SHP77 (cell line): ENCODE measurements at regions not wholly inside any gene's neighbourhood (a gene's known extent, or its start where the extent isn't known, plus 50 kb on each side); places are given as distances from the start of the nearest gene placed in this dataset.
"Not testable (repeated sequence)": the region's sequence is repeated elsewhere in the genome, so short reads cannot be mapped to it uniquely, and the experiment has no call there.

Source experiments
- DNase-seq, 2 experiments: peaks; one replicate each; lab custom pipeline; 2025; lab: John Stamatoyannopoulos, UW

DNA sequence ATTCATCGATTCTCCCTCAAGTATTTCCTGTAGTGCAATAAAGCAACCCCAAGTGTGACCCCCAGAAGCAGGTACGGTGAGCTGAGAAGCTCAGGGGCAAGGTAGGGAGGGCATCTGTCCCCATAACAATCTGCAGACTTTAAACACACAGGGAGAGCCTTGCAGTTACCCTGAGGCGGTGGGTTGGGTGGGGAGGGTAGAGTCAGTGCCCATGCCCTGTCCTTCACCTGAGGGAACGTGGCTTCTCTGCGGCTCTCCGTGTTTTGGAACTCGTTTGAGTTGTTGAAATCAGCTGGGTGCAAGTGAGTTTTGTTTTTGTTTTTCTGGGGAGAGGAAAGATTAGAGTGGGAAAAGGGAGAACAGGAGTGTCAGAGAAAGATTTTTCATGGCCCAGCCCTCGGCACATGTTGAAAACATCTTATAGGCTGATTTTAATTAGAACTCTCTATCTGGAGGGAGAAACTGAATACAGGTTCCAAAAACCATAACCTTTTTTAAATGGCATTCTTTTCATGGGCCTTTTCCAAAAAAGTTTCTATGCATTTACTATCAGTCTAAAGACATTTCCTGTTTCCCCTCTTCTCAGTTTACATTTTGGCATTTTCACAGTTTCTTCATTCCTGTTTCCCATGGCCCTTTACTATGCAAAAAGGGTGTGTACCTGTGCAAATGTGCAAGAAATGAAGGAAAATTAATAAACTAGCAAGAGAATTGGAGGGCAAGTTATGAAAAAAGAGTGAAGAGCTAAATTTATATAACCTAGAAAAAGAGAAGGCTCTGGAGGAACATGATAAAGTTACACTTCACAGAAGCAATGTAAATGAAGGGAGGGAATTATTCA is 266.5 kb upstream of the VLDLR start:
- no peak for DNase-seq

DNA sequence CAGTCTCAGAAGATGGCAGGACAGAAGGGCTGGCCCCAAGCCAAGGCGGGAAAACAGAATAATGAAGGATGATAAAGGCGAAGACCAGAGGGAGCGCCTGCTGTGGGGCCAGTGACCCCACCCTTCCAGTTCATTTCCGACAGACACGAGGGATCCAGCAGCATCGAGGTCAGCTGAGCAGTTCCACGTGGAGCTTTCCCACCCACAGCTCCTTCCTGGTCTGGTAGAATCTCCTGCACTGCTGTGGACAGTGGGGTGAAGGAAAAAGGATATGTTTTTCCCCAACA is 265.9 kb upstream of the VLDLR start:
- no peak for DNase-seq

DNA sequence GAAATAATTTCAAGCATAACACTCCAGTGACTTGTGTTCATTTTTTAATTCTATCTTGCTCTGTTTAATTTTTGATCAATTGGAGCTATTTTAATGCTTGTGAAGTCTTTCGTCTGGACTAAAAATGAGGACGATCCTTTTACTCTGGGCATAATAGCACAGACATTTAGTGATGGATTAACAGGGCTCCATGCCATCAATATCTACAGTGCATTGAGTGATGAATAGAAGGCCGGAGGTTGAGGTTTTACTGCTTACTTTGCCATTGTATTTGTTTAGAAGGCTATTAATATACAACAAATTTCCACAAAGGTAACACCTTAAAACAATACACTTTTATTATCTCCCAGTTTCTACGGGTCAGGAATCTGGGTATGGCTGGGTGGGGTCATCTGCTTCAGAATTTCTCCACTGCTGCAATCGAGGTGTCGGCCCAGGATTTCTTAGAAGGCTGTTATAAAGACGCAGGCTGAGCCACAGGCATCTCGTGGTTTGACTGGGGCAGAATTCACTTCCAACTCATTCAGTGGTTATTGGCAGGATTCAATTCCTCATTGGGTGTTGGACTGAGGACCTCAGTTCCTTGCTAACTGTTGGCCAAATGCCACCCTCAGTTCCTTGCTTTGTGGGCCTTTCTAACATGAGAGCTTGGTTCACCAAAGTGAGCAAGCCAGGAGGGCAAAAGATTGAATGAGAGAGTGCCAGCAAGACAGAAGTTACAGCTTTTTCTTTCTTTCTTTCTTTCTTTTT is 265.4 kb upstream of the VLDLR start:
- no peak for DNase-seq

DNA sequence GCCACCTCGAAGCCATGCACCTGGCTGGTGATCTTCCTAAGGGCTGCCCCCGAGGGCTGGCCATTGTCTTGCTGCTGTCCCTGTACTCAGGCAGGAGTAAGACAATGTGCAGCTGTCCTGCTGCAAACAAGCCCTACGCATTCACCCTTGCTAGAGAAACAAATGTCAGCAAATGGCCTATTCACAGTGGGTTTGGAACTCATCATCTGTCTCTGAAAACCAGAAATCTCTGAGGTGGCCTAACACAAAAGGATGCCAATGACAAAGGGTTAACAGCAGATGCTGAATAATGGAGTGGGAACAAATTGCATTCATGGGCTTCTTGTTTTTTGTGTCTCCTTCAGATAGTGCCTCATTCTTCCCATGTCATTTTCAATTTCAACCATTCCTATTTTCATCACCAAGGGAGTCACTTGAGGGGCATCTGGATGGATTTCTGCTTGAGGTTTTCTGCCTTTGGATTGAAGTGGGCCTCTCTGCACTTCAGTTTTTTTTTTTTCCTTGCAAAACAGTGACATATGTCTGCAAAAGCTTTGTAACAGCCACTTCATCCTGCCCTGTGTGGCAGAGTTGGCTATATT is 261.6 kb upstream of the VLDLR start:
- DNase-seq, result peak in 1 of 2 experiments; percentile 28

DNA sequence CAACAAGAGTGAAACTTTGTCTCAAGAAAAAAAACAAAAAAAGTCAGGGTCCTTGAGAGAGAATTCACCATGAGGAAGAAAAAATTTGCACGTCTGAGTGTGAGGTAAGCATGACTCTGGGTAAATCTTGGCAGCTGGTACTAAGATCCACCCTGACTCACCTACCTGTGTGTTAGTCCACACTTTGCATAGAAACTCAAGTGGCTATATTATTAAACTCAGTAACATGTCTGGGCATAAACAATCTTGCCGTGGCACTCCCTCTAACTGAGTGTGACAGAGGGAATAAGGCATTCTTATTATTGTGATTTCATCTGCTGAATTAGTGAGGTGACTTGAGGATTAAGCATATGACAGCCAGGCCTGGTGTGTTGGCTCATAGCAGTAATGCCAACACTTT is 259.4 kb upstream of the VLDLR start:
- DNase-seq, result no peak

DNA sequence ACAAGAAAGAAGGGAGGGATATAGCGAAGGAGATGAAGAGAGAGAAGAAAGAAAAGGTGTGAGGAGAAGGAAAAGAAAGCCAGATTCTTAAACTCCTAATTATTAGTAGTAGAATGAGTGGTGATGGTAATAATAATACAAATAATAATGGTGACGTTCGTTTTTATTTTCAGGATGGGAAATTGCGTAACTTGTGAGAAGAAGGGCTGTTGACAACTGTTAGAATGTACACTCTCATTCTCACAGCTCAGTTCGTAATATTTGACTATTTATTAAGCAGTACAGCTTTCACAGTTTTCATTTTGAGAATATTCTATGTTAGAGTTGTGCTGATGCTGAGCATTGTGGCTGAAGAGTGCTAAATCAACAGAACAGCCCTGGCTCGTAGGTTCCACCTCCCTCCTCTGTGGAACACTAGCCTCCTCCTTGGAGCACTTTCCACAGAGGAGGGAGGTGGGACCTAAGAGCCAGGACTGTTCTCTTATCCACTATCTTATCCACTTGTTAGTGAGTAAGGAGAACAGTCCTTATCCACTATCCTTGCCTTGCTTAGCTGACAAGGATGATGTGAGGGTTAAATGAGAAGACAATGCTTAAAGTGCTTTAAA is 258.3 kb upstream of the VLDLR start:
- no peak for DNase-seq

DNA sequence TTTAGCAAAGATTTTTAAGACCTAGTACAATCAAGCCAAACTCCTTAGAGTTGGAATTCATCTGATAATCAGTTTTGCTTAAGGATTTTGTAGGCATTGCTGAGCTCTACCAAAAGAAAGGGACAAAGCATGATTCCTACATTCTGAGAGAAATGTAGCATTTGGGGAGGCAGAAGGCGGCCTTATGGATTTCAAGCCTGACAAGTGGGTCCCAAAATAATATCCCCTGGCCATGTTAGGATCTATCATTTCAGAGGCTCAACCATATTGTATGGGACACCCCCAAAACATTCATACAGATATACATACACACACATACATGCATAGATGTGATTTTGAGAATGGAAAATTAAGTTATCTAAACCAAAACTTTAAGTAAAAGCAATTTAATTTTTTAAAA is 257.8 kb upstream of the VLDLR start:
- DNase-seq, result no peak

DNA sequence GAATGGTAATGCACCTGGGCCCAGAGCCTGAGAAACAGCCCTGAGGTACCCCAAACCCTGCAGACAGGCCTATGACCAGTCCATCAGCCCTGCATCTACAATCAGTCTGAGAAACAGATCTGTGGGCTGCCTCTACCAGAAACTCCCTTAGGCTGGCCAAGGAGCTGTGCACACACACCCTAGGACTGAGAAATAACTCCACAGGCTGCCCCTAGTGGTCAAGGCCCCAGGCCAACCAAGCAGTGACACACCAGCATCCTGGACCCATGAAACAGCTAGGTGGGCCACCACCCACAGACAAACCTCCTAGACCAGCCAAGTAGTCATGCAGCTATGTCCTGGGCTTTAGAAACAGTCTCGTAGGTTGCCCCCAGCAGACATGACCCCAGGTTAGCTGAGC is 253.6 kb upstream of the VLDLR start:
- DNase-seq, result no peak

DNA sequence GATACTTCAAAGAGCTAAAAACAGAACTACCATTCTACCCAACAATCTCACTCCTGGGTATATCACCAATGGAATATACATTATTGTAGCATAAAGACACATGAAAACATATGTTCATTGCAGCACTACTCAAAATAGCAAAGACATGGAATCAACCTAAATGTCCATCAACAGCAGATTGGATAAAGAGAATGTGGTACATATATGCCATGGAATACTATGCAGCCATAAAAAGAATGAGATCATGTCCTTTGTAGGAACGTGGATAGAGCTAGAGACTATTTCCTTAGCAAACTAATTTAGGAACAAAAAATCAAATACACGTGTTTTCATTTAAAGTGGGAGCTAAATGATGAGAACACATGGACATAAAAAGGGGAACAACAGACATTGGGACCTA is 247.9 kb upstream of the VLDLR start:
- no peak for DNase-seq

DNA sequence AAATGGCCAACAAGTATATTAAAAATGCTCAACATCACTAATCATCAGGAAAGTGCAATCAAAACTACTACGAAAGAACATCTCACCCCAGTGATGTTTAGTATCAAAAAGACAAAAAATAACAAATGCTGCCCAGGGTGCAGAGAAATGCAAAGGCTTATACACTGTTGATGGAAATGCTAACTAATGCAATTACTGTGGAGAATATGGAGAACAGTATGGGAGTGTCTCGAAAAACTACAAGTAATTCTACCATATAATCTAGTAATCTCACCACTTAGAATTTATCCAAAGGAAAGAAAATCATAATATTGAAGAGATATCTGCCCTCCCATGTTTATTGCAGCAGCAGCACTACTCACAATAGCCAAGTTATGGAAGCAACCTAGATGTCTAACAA is 246.5 kb upstream of the VLDLR start:
- no peak for DNase-seq

DNA sequence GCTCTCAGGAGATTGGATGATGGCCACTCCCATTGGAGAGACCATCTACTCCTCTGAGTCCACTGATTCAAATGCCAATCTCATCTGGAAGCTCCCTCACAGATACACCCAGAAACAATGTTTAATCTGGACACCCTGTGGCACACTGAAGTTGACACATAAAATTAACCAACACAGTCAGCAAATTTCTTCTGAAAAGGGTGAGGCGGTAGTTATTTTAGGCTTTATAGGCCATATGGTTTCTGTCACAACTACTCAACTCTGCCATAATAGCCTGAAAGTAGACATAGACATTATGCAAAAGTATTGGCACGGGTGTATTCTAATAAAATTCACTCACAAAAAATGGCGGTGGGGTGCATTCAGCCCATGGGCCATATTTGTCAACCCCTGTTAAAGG is 244.5 kb upstream of the VLDLR start:
- no peak for DNase-seq

DNA sequence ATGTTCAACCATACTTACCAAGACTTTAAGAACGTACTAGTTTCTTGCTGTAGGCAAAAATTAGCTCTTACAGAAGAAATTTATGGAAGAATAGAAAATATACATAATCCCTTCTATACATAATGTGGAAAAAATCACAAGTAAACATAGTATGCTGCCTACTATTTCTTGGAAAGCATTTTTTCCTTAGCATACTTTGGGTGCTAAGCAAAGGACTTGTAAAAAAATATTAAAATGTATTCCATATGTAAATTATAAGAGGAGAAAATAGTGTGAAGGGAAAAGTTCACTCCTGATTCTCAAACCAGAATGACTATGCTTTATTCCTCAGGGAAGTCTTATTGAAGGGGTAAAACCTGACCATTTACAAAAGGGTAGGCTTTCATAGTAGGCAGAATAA is 243.8 kb upstream of the VLDLR start:
- DNase-seq, result no peak

DNA sequence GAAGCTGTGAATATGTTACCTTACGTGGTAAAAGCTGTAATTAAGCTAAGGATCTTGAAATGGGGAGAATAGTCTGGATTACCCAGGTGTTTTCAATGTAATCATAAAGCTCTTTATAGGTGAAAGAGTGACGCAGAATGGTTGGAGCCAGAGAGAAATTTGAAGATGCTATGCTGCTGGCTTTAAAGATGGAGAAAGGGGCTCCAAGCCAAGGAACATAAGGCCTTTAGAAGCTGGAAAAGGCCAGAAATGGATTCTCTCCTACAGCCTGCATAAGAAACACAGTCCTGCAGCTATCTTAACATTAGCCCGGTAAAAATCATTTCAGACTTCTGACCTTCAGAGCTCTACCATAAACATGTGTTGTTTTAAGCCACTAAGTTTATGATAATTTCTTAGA is 243.3 kb upstream of the VLDLR start:
- no peak for DNase-seq

DNA sequence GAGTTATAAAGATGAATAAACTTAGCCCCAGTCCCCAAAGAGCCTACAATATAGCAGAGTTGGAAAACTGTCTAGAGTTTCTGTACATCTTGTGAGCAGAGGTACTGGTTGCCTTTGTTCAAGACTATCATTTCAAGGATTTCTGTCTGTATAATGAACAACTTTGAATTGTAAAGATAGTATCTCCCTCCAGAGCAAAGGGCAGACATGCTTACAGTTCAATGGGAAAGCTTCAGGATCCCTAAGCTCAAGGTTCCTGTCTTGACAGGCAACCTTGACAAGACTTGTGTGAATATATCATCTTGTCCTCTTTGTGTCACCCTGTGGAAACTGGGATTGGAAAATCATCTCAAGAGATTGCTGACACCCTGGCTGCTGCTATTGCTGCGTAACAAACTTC is 242.8 kb upstream of the VLDLR start:
- no peak for DNase-seq

DNA sequence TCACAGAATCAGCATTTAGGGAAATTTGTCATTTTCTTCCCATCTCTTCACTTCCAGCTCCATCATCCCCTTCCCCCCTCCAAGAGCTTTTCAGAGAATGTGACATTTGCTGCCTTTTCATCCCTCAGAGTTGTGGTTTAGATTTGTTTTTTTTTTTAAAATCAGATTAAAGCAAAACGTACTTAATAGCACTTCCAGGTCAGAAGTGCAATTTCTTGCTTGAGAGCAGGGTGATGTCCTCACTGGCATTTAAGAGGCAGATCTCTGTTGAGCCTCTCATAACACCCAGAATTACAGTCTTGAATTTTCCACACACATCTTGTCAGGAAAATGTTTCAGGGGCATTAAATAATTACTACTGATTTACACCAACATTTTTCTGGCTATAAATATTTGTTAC is 236.8 kb upstream of the VLDLR start:
- no peak for DNase-seq

DNA sequence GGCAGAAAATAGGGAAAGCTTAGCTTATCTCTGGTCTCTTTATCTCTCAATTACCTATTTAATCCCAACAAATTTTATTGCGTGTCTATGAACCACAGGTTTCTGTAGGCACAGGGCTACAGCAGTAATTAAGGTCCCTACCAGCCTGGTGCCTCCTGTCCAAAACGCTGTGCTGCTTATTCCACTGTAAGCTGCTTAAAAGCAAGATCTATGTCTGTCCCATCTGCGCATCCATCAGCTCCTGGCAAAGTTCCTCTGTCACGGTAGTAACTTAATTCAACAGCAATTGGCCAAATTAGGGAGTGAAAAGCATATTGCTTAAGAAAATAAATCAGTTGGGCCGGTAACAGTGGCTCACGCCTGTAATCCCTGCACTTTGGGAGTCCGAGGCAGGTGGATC is 235.8 kb upstream of the VLDLR start:
- no peak for DNase-seq

DNA sequence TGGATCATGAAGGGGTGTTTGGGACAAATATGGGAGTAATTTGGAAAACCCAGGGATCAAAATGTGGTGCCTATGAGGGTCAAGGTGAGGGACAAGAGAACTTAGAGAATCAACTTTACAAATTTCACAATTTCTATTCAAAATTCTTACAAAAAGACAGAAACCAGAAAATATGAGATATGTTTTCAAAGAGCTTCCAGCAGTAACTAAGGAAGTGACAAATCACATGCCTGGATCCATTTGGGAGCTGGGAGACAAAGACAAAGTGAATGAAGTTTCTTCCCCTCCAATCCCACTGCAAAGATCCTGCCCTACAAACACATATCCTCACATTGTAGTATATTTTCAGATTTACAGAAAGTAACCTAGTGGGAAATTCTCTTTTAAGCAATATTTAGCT is 235.0 kb upstream of the VLDLR start:
- DNase-seq, result no peak

DNA sequence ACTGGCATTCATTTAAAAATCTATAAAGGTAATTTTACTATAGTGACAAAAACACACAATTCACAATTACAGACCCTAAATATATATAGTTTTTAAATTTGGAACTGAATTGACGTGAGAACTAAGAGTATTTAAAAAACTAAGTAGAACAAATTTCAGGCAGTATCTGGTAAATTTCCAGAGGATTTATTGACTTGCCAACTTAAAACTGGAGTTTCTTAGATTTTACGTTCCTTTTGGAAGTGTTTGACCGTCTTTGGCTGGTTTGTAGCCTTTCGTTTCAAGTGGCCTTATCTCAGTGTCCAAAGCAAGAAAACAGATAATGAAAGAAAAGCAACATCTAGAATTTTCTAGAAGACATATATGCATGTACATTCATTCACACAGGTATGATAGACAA is 234.4 kb upstream of the VLDLR start:
- no peak for DNase-seq

DNA sequence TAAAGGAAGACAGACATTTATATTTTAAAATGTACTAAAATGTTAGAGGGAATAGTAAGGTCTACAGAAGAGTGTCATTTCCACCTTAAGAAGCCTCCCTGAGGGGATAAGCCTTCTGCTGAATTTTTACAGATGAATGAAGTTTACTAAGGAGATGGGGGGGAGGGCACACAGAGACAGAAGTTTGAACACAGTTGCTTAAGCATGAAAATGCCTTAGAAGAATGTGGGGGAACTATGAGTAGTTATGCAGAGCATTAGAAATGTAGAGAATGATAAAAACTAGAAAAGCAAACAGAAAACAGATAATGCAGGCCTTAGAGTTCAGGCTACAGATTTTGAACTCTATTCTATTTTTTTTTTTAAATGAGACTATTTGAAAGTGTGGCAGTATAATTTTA is 232.2 kb upstream of the VLDLR start:
- DNase-seq, result no peak

DNA sequence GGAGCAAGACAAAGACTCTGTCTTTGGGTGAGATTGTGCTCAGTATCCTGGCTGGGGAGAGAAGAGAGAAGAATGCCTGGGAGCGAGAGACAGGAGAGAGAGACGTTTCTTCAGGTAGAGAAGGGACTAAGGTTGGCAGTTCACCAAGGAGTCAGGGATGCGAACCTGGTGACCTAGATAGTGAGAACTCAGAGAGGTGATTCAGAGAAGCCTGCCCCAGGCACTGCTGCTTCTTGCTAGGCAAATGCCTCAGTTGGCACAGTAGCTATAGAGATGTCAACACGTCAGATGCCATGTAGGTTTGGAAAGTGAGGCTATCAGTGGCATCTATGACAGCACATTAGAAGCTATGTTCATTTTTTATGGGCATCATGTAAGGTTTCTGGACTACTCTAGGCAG is 231.6 kb upstream of the VLDLR start:
- DNase-seq, result no peak

DNA sequence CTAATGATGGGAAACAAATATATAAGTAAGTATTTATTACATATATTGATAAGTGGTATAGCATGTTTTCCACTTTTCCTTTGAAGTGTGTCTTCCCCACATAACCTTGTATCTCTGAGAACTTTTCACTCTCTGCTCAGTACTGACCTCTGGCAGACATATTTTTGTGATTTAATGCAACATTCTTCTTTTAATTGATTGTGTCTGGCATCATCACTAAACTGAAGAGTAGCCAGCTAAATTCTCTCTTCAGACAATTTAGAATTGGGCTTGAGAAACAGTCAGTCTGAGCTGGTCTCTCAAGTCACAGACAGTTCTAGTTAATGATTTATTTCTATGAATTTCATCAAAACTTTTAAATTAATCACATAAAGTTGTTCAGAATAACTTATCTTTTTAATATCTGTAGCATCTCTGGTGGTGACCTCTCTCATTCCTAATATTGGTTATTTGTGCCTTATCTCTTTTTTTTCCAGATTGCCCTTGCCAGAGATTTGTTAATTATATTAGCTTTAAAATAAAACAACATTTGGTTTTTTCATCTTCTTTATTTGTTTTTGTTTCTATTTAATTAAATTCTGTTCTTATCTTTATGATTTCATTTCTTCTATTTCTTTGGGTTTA is 230.0 kb upstream of the VLDLR start:
- not testable (repeated sequence) for DNase-seq

DNA sequence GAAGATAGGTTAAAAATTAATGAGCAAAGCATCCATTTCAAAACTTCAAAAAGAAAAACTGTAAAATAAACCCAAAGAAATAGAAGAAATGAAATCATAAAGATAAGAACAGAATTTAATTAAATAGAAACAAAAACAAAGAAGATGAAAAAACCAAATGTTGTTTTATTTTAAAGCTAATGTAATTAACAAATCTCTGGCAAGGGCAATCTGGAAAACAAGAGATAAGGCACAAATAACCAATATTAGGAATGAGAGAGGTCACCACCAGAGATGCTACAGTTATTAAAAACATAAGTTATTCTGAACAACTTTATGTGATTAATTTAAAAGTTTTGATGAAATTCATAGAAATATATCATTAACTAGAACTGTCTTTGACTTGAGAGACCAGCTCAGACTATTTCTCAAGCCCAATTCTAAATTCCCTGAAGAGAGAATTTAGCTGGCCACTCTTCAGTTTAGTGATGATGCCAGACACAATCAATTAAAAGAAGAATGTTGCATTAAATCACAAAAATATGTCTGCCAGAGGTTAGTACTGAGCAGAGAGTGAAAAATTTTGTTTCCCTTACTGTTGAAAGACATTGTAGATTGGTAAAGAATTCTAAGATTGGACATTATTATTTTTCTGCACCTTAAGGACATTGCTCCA is 227.4 kb upstream of the VLDLR start:
- DNase-seq, result not testable (repeated sequence)
